Bronchial epithelial cell (primary cell): ENCODE measurements at regions not wholly inside any gene's neighbourhood (a gene's known extent, or its start where the extent isn't known, plus 50 kb on each side); places are given as distances from the start of the nearest gene placed in this dataset.

Source experiments
- DNase-seq: peaks from one replicate; pipeline ENCODE4 v3.0.0-alpha.2; 2010; ENCODE audit warnings: low read depth
- FAIRE-seq: peaks from 2 replicates; lab custom pipeline; 2011; peaks lifted over from hg19 to GRCh38; lab: Jason Lieb, UNC
- H3K27me3 ChIP-seq: 2 replicates; pipeline ENCODE4 v1.5.1; 2011; ENCODE audit warnings: low read length; ENCODE audit not compliant: control insufficient read depth, insufficient read depth
- H3K36me3 ChIP-seq: 2 replicates; pipeline ENCODE4 v1.5.1; 2011; ENCODE audit warnings: low read length; ENCODE audit not compliant: control insufficient read depth, insufficient read depth
- H3K4me3 ChIP-seq: 2 replicates; pipeline ENCODE4 v1.5.1; 2011; ENCODE audit warnings: mild to moderate bottlenecking, low read depth, low read length, control low read depth
- TF ChIP-seq, protein P1 (sequence below): IDR thresholded peaks from 2 replicates; pipeline ENCODE4 v1.5.1; 2011; ENCODE audit warnings: mild to moderate bottlenecking, moderate library complexity, low read length, control low read depth, inconsistent platforms; ENCODE audit not compliant: insufficient read depth, severe bottlenecking

- TF ChIP-seq, protein P1, sequence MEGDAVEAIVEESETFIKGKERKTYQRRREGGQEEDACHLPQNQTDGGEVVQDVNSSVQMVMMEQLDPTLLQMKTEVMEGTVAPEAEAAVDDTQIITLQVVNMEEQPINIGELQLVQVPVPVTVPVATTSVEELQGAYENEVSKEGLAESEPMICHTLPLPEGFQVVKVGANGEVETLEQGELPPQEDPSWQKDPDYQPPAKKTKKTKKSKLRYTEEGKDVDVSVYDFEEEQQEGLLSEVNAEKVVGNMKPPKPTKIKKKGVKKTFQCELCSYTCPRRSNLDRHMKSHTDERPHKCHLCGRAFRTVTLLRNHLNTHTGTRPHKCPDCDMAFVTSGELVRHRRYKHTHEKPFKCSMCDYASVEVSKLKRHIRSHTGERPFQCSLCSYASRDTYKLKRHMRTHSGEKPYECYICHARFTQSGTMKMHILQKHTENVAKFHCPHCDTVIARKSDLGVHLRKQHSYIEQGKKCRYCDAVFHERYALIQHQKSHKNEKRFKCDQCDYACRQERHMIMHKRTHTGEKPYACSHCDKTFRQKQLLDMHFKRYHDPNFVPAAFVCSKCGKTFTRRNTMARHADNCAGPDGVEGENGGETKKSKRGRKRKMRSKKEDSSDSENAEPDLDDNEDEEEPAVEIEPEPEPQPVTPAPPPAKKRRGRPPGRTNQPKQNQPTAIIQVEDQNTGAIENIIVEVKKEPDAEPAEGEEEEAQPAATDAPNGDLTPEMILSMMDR: no peak
- DNase-seq: no peak
- Histone ChIP-seq H3K27me3 (no peaks in the 10 kb centered on the region), H3K4me3 (no peak overlapping the region), H3K36me3 (no peaks in the 10 kb centered on the region)
- FAIRE-seq: no peak
Observed at GRCh38 chr2:76083248-76083647, 372.5 kb upstream of the GCFC2 start.

GRCh38 chr2:76082509-76082908, 371.8 kb upstream of the GCFC2 start:
- H3K27me3 ChIP-seq: no peaks in the 10 kb centered on the region
- TF ChIP-seq, protein P1: no peak
- no peaks in the 10 kb centered on the region for H3K36me3 ChIP-seq
- H3K4me3 ChIP-seq: no peak overlapping the region
- DNase-seq (no peak), FAIRE-seq (no peak)

DNA sequence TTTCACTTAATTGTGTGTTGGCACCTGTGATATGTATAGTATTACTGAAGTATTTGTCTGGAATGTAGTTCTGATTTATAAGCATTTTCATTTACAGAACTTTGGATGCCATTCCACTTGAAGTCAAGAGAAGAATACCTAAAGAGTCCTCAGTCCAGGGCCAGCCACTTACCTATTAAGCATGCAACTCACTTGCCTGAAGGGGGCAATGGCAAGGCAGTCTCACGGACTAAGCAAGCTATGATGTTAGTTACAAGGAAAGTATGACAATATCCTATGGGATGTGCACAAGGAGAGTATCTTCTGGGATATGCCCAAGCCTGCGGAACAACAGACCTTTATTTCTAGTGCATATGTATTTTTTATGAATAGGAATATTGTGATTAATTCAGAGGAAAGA, 369.4 kb upstream of the GCFC2 start:
- no peaks in the 10 kb centered on the region for H3K27me3 ChIP-seq
- FAIRE-seq: no peak
- no peaks in the 10 kb centered on the region for H3K36me3 ChIP-seq
- DNase-seq: no peak
- no peak overlapping the region for H3K4me3 ChIP-seq
- TF ChIP-seq, protein P1: no peak

GRCh38 chr2:76075126-76075525, 364.4 kb upstream of the GCFC2 start:
- DNase-seq (no peak), FAIRE-seq (no peak)
- H3K27me3 ChIP-seq: no peaks in the 10 kb centered on the region
- TF ChIP-seq, protein P1: no peak
- no peak overlapping the region for H3K4me3 ChIP-seq
- H3K36me3 ChIP-seq: no peaks in the 10 kb centered on the region

DNA sequence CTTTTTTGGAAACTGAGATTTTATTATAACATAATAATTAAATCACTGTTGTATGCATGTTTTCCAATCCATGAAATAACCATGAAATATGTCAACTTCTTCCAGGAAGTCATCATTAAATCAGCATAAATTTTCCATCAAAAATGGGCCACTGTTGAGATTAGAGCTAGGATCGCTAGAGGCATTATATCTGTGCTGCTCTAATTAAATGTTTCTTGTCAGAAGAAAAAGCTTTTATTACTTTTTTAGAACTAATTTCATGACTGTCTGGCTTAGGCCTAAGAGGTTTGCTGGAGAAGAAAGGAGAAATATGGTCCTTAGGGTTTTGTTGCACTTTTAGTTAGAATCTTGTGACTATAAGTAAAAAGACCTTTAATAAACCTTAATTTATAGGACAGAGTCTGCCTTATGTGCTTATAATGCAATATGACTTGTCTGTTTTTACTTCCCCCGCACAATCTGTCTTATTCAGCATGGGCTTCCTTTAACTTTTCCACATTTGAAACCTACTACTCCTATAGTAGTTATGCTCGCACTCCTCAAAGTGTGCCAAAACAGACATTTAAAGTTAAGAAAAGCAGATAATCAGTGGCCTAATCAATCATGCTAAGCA, 363.4 kb upstream of the GCFC2 start:
- DNase-seq (no peak), FAIRE-seq (no peak)
- H3K4me3 ChIP-seq: no peak overlapping the region
- H3K27me3 ChIP-seq: no peaks in the 10 kb centered on the region
- TF ChIP-seq, protein P1: no peak
- H3K36me3 ChIP-seq: no peaks in the 10 kb centered on the region

DNA sequence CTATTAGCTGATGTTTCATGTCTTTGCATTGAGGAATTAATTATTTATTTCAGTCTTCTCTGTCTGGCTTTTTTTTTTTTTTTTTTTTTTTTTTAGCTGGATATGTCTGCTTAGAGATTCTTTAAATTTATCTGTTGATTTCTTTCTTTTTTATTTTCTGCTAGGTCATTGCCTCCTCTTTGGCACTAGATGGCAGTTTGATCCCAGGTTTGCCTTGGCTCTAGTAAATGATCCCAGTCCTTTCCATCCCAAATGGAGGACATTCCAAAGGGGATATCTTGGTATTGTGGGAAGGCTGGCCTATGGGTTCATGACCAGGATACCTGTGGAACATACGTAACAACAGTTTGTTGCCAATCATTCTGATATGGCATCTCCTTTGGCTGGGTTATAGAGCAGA, 339.5 kb upstream of the GCFC2 start:
- no peaks in the 10 kb centered on the region for H3K27me3 ChIP-seq
- DNase-seq (no peak), FAIRE-seq (no peak)
- no peak overlapping the region for H3K4me3 ChIP-seq
- TF ChIP-seq, protein P1: no peak
- H3K36me3 ChIP-seq: no peaks in the 10 kb centered on the region
